ENCODE measurements at regions not wholly inside any gene's neighbourhood (a gene's known extent, or its start where the extent isn't known, plus 50 kb on each side); places are given as distances from the start of the nearest gene placed in this dataset.

- Histone ChIP-seq H3K4me3 (replicated peaks; ENCODE audit: insufficient read depth, low read length) (no peak overlapping the region), H3K27ac (replicated peaks) (no peak overlapping the region), H3K27me3 (ENCODE audit: insufficient read depth, poor library complexity, severe bottlenecking) (no peaks in the 10 kb centered on the region)
- DNase-seq (ENCODE audit: low read depth in 1 of 2, low spot score in 1 of 2): no peak
- no peak for TF ChIP-seq GABPA (IDR thresholded peaks at IDR 0.05; ENCODE audit: low read depth)
- TF ChIP-seq, protein P1, sequence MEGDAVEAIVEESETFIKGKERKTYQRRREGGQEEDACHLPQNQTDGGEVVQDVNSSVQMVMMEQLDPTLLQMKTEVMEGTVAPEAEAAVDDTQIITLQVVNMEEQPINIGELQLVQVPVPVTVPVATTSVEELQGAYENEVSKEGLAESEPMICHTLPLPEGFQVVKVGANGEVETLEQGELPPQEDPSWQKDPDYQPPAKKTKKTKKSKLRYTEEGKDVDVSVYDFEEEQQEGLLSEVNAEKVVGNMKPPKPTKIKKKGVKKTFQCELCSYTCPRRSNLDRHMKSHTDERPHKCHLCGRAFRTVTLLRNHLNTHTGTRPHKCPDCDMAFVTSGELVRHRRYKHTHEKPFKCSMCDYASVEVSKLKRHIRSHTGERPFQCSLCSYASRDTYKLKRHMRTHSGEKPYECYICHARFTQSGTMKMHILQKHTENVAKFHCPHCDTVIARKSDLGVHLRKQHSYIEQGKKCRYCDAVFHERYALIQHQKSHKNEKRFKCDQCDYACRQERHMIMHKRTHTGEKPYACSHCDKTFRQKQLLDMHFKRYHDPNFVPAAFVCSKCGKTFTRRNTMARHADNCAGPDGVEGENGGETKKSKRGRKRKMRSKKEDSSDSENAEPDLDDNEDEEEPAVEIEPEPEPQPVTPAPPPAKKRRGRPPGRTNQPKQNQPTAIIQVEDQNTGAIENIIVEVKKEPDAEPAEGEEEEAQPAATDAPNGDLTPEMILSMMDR (IDR thresholded peaks at IDR 0.05; ENCODE audit: insufficient read depth, low read length): no peak
- TF ChIP-seq REST (IDR thresholded peaks at IDR 0.05; ENCODE audit: insufficient replicate concordance, low read depth): no peak
Observed at GRCh38 chr1:220991959-220992704, 112.9 kb downstream of the HLX start.

GRCh38 chr1:220992705-220993052 is 113.4 kb downstream of the HLX start:
- TF ChIP-seq, protein P1 (IDR thresholded peaks at IDR 0.05; ENCODE audit: insufficient read depth, low read length): no peak
- no peak for TF ChIP-seq POLR2AphosphoS5 (IDR thresholded peaks at IDR 0.05; ENCODE audit: low read depth)
- TF ChIP-seq REST (IDR thresholded peaks at IDR 0.05; ENCODE audit: insufficient replicate concordance, low read depth): no peak
- TF ChIP-seq GABPA (IDR thresholded peaks at IDR 0.05; ENCODE audit: low read depth): no peak
- TF ChIP-seq SPI1 (IDR thresholded peaks at IDR 0.05; ENCODE audit: borderline replicate concordance, low read depth): no peak
- no peak for DNase-seq (ENCODE audit: low read depth in 1 of 2, low spot score in 1 of 2)
- Histone ChIP-seq H3K27me3 (ENCODE audit: insufficient read depth, poor library complexity, severe bottlenecking) (no peaks in the 10 kb centered on the region), H3K27ac (replicated peaks) (no peak overlapping the region), H3K4me3 (replicated peaks; ENCODE audit: insufficient read depth, low read length) (no peak overlapping the region)

GRCh38 chr1:220994671-220995070 is 115.4 kb downstream of the HLX start:
- no peak for TF ChIP-seq SPI1 (IDR thresholded peaks at IDR 0.05; ENCODE audit: borderline replicate concordance, low read depth)
- TF ChIP-seq, protein P1 (IDR thresholded peaks at IDR 0.05; ENCODE audit: insufficient read depth, low read length): no peak
- TF ChIP-seq REST (IDR thresholded peaks at IDR 0.05; ENCODE audit: insufficient replicate concordance, low read depth): no peak
- TF ChIP-seq GABPA (IDR thresholded peaks at IDR 0.05; ENCODE audit: low read depth): no peak
- TF ChIP-seq POLR2AphosphoS5 (IDR thresholded peaks at IDR 0.05; ENCODE audit: low read depth): no peak
- Histone ChIP-seq H3K27me3 (ENCODE audit: insufficient read depth, poor library complexity, severe bottlenecking) (no peaks in the 10 kb centered on the region), H3K27ac (replicated peaks) (no peak overlapping the region), H3K4me3 (replicated peaks; ENCODE audit: insufficient read depth, low read length) (no peak overlapping the region)
- no peak for DNase-seq (ENCODE audit: low read depth in 1 of 2, low spot score in 1 of 2)
